ENCODE measurements at regions not wholly inside any gene's neighbourhood (a gene's known extent, or its start where the extent isn't known, plus 50 kb on each side); places are given as distances from the start of the nearest gene placed in this dataset.
"Not testable (repeated sequence)": the region's sequence is repeated elsewhere in the genome, so short reads cannot be mapped to it uniquely, and the experiment has no call there.

DNA sequence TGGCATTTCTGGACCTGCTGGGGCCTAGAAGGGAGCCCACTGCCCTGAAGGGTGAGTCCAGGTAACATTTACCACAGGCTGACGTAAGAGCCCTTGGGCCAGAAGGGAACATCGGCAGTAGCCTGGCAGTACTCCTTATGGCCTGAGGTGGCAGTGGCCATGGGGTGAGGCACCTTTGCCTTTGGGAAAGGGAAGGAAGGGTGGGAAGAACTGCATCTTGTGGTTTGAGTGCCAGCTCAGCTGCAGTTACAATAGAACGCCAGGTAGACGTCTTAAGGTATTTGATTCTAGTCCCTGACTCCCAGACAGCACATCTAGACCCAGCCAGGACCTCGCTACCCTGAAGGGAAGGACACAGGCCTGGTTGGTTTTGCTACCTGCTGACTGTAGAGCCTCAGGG lies 104.9 kb downstream of the SOX14 start:
- no peaks in the 10 kb centered on the region for H3K36me3 Mint-ChIP-seq (ENCODE audit: low read depth)

DNA sequence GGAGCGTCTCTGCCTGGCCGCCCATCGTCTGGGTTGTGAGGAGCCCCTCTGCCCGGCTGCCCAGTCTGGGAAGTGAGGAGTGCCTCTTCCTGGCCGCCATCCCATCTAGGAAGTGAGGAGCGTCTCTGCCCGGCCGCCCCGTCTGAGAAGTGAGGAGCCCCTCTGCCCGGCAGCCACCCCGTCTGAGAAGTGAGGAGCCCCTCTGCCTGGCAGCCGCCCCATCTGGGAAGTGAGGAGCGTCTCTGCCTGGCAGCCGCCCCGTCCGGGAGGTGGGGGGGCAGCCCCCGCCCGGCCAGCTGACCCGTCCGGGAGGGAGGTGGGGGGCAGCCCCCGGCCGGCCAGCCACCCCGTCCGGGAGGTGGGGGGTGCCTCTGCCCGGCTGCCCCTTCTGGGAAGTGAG lies 108.5 kb downstream of the SOX14 start:
- peaks cover 7 to 15% of the 10 kb centered on the region in 2 experiments for H3K9me3 ChIP-seq (ENCODE audit: control insufficient read depth in 1 of 2, insufficient read depth in 1 of 2, low read length in 2 of 2)
- H3K4me3 ChIP-seq (ENCODE audit: low read length); CTCF ChIA-PET; H3K27ac ChIP-seq (ENCODE audit: low read depth in 1 of 2, low read length in 2 of 2); POLR2A ChIA-PET; intact Hi-C loops (cut with DNase I, micrococcal nuclease); H3K27ac Mint-ChIP-seq; DNase-seq; H3K4me1 ChIP-seq (ENCODE audit: insufficient read depth, low read length); H3K36me3 ChIP-seq (ENCODE audit: insufficient read depth, low read length); H3K4me3 Mint-ChIP-seq; H3K4me1 Mint-ChIP-seq (ENCODE audit: low read depth); ATAC-seq (ENCODE audit: poor library complexity); H3K27me3 ChIP-seq (ENCODE audit: control insufficient read depth in 1 of 2, insufficient read depth in 2 of 2, low read length in 2 of 2); H3K36me3 Mint-ChIP-seq (ENCODE audit: low read depth); H3K27me3 Mint-ChIP-seq: not testable (repeated sequence)
- H3K9me3 Mint-ChIP-seq, result peaks cover 30% of the 10 kb centered on the region

More for the DNA sequence above, 104.9 kb downstream of the SOX14 start:
- no peaks in the 10 kb centered on the region for H3K4me1 ChIP-seq (ENCODE audit: insufficient read depth, low read length)
- H3K4me3 Mint-ChIP-seq, result no peak overlapping the region
- H3K36me3 ChIP-seq (ENCODE audit: insufficient read depth, low read length), result no peaks in the 10 kb centered on the region
- ATAC-seq (ENCODE audit: poor library complexity), result no peak
- DNase-seq, result no peak
- intact Hi-C loops (cut with DNase I, micrococcal nuclease), result no loop called here
- H3K27me3 Mint-ChIP-seq, result no peaks in the 10 kb centered on the region
- no peak overlapping the region for H3K27ac ChIP-seq (ENCODE audit: low read depth in 1 of 2, low read length in 2 of 2)
- H3K4me3 ChIP-seq (ENCODE audit: low read length), result no peak overlapping the region
- TF ChIP-seq, protein P1, sequence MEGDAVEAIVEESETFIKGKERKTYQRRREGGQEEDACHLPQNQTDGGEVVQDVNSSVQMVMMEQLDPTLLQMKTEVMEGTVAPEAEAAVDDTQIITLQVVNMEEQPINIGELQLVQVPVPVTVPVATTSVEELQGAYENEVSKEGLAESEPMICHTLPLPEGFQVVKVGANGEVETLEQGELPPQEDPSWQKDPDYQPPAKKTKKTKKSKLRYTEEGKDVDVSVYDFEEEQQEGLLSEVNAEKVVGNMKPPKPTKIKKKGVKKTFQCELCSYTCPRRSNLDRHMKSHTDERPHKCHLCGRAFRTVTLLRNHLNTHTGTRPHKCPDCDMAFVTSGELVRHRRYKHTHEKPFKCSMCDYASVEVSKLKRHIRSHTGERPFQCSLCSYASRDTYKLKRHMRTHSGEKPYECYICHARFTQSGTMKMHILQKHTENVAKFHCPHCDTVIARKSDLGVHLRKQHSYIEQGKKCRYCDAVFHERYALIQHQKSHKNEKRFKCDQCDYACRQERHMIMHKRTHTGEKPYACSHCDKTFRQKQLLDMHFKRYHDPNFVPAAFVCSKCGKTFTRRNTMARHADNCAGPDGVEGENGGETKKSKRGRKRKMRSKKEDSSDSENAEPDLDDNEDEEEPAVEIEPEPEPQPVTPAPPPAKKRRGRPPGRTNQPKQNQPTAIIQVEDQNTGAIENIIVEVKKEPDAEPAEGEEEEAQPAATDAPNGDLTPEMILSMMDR (IDR thresholded peaks at IDR 0.05), result no peak
- H3K27ac Mint-ChIP-seq, result no peak overlapping the region
- H3K27me3 ChIP-seq (ENCODE audit: control insufficient read depth in 1 of 2, insufficient read depth in 2 of 2, low read length in 2 of 2), result no peaks in the 10 kb centered on the region
- ChIA-PET POLR2A (no interaction called here), CTCF (no interaction called here)
- no peaks in the 10 kb centered on the region for H3K4me1 Mint-ChIP-seq (ENCODE audit: low read depth)
- H3K9me3 ChIP-seq (ENCODE audit: control insufficient read depth in 1 of 2, insufficient read depth in 1 of 2, low read length in 2 of 2), result peaks cover 7 to 20% of the 10 kb centered on the region in 2 experiments
- peaks cover 15% of the 10 kb centered on the region for H3K9me3 Mint-ChIP-seq

DNA sequence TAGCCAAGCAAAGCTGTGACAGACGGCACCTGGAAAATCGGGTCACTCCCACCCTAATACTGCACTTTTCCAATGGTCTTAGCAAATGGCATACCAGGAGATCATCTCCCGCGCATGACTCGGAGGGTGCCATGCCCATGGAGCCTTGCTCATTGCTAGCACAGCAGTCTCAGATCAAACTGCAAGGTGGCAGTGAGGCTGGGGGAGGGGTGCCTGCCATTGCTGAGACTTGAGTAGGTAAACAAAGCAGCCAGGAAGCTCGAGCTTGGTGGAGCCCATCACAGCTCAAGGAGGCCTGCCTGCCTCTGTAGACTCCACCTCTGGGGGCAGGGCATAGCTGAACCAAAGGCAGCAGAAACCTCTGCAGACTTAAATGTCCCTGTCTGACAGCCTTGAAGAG lies 113.1 kb upstream of the CLDN18 start:
- H3K36me3 ChIP-seq (ENCODE audit: insufficient read depth, low read length); POLR2A ChIA-PET; H3K36me3 Mint-ChIP-seq (ENCODE audit: low read depth); ATAC-seq (ENCODE audit: poor library complexity); H3K9me3 ChIP-seq (ENCODE audit: control insufficient read depth in 1 of 2, insufficient read depth in 1 of 2, low read length in 2 of 2); H3K27me3 ChIP-seq (ENCODE audit: control insufficient read depth in 1 of 2, insufficient read depth in 2 of 2, low read length in 2 of 2); H3K4me1 Mint-ChIP-seq (ENCODE audit: low read depth); H3K4me3 Mint-ChIP-seq; H3K9me3 Mint-ChIP-seq; H3K4me3 ChIP-seq (ENCODE audit: low read length); H3K4me1 ChIP-seq (ENCODE audit: insufficient read depth, low read length); DNase-seq; H3K27ac Mint-ChIP-seq; intact Hi-C loops (cut with DNase I, micrococcal nuclease); CTCF ChIA-PET; H3K27ac ChIP-seq (ENCODE audit: low read depth in 1 of 2, low read length in 2 of 2): not testable (repeated sequence)
- peaks cover 17% of the 10 kb centered on the region for H3K27me3 Mint-ChIP-seq

DNA sequence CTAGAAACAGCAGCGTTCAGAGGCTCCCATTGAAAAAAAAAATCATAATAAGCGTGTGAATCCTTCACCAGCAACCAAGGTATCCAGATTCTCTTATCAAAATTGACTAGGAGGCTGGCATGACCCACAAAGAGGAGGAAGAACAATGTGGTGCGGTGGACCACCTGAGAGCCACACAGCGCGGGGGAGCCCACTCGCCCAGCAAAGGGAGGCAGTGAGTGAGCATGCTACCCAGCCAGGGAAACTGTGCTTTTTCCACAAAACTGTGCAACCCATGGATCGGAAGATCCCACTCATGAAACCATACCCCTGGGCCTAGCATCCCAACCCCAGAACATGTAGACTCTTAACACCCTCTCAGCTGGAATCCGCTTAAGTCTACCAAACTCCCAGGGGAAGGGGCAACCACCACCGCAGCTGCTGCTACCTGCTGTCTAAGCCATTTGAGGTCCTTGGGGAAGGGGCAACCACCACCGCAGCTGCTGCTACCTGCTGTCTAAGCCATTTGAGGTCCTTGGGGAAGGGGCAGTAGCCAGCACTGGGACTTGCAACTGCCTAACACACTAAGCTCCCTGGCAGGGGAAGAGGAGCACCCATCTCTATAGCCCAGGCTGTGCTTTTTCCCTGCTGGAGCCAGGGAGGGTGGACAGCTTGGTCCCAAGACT lies 102.8 kb upstream of the CLDN18 start:
- Histone ChIP-seq H3K27ac (ENCODE audit: low read depth in 1 of 2, low read length in 2 of 2) (no peak overlapping the region), H3K27me3 (ENCODE audit: control insufficient read depth in 1 of 2, insufficient read depth in 2 of 2, low read length in 2 of 2) (no peaks in the 10 kb centered on the region), H3K9me3 (ENCODE audit: control insufficient read depth in 1 of 2, insufficient read depth in 1 of 2, low read length in 2 of 2) (peaks cover 3 to 9% of the 10 kb centered on the region in 2 experiments), H3K4me1 (ENCODE audit: insufficient read depth, low read length) (no peaks in the 10 kb centered on the region), H3K36me3 (ENCODE audit: insufficient read depth, low read length) (no peaks in the 10 kb centered on the region), H3K4me3 (ENCODE audit: low read length) (no peak overlapping the region)
- DNase-seq, result no peak
- no peak for ATAC-seq (ENCODE audit: poor library complexity)
- peaks cover 9% of the 10 kb centered on the region for H3K9me3 Mint-ChIP-seq
- H3K27me3 Mint-ChIP-seq, result no peaks in the 10 kb centered on the region
- H3K27ac Mint-ChIP-seq, result no peak overlapping the region
- H3K4me3 Mint-ChIP-seq, result no peak overlapping the region
- H3K4me1 Mint-ChIP-seq (ENCODE audit: low read depth), result no peaks in the 10 kb centered on the region
- TF ChIP-seq, protein P1 (IDR thresholded peaks at IDR 0.05), result no peak
- H3K36me3 Mint-ChIP-seq (ENCODE audit: low read depth), result no peaks in the 10 kb centered on the region
- intact Hi-C loops (cut with DNase I, micrococcal nuclease), result no loop called here
- ChIA-PET POLR2A (no interaction called here), CTCF (no interaction called here)
